NB4 (cell line): ENCODE measurements at regions not wholly inside any gene's neighbourhood (a gene's known extent, or its start where the extent isn't known, plus 50 kb on each side); places are given as distances from the start of the nearest gene placed in this dataset.

ENCODE experiments used
- CTCF ChIP-seq: IDR thresholded peaks from one replicate; pipeline ENCODE4 v1.5.1; 2012; ENCODE audit warnings: low read depth, low read length
- MAX ChIP-seq: IDR thresholded peaks from 2 replicates; pipeline ENCODE4 v1.6.1; 2011; ENCODE audit warnings: low read depth, low read length
- POLR2A ChIP-seq: IDR thresholded peaks from 2 replicates; pipeline ENCODE4 v1.6.1; 2011; ENCODE audit warnings: mild to moderate bottlenecking; ENCODE audit not compliant: insufficient read length; ENCODE audit errors: extremely low read depth

- no peak for TF ChIP-seq CTCF
- no peak for TF ChIP-seq POLR2A
- no peak for TF ChIP-seq MAX
Observed at GRCh38 chr2:185372188-185372587, 366.4 kb upstream of the FSIP2 start.
